T-helper 1 cell treated with Interleukin-12 subunit alpha and Interleukin-12 subunit beta and Interleukin-4 antibody, amounts not matched to agents 30 μg/mL and 1 μg/mL, for 36 hours (primary cell): ENCODE measurements at regions not wholly inside any gene's neighbourhood (a gene's known extent, or its start where the extent isn't known, plus 50 kb on each side); places are given as distances from the start of the nearest gene placed in this dataset.
"Not testable (repeated sequence)": the region's sequence is repeated elsewhere in the genome, so short reads cannot be mapped to it uniquely, and the experiment has no call there.

Experiments
- H3K27ac Mint-ChIP-seq: one replicate; pipeline ENCODE4 v1.8.0; 2021; ENCODE audit warnings: mild to moderate bottlenecking, mixed read lengths
- H3K27me3 Mint-ChIP-seq: one replicate; pipeline ENCODE4 v1.8.0; 2021; ENCODE audit warnings: low read depth, mixed read lengths
- H3K36me3 Mint-ChIP-seq: one replicate; pipeline ENCODE4 v1.8.0; 2021; ENCODE audit warnings: low read depth, mixed read lengths
- H3K4me1 Mint-ChIP-seq: one replicate; pipeline ENCODE4 v1.8.0; 2021; ENCODE audit warnings: low read depth, mixed read lengths
- H3K4me3 Mint-ChIP-seq: one replicate; pipeline ENCODE4 v1.8.0; 2021; ENCODE audit warnings: mild to moderate bottlenecking, moderate library complexity, mixed read lengths
- H3K9me3 Mint-ChIP-seq: one replicate; pipeline ENCODE4 v1.8.0; 2021; ENCODE audit warnings: mixed read lengths

- Mint-ChIP-seq H3K9me3 (no peaks in the 10 kb centered on the region), H3K36me3 (no peaks in the 10 kb centered on the region), H3K4me3 (no peak overlapping the region), H3K27ac (no peak overlapping the region), H3K4me1 (no peaks in the 10 kb centered on the region), H3K27me3 (no peaks in the 10 kb centered on the region)
Measured at GRCh38 chr5:42241636-42242035, 181.6 kb upstream of the GHR start.

DNA sequence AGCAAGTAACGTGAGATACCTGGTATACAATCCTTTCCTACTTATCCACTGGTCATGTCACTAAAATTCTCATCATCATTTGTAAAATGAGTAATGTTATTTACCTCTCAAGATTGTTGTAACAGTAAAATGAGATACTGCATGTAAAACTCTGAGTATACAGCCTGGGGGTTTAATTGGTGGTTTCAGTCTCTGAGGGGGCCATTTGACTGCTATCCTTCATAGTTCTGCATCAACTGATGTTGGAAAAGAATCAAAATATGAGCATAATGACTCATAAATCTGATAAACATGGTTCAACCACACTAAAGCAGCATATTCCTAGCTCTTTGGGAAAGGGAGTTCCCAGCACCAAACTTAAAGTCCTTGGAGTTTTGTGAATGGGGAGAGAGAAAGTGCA, 181.0 kb upstream of the GHR start:
- no peaks in the 10 kb centered on the region for H3K36me3 Mint-ChIP-seq
- no peaks in the 10 kb centered on the region for H3K27me3 Mint-ChIP-seq
- no peaks in the 10 kb centered on the region for H3K9me3 Mint-ChIP-seq
- H3K4me1 Mint-ChIP-seq, result no peaks in the 10 kb centered on the region
- H3K4me3 Mint-ChIP-seq, result no peak overlapping the region
- H3K27ac Mint-ChIP-seq, result no peak overlapping the region

DNA sequence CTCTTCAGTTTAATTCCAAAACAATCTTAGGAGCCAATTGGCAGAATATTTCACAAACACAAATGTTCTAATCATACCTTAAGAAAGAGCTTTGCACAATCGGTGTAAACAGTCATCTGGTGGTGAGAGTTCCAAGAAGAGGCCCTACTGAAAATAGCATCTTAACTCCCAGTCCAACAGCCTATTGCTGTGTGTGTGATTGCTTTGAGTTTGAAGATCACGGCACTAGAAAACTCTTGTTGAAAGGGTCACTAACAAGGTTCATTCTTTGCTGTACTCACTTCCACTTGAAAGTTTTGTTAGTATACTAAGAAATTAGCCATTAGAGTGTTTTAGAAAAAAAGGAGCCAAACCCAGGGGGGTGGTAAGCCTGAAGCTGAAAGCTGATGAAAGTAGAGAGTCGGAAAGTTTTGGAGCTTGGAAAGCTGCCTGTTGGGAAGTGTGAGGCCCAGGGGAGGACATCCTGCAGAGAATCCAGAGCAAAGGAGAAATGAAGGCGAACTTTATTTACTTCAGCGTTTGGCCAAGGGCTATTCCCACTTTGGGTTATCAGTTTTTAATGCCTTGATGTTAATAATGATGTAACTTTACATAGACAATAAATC, 180.3 kb upstream of the GHR start:
- H3K4me3 Mint-ChIP-seq, result no peak overlapping the region
- H3K4me1 Mint-ChIP-seq, result no peaks in the 10 kb centered on the region
- H3K9me3 Mint-ChIP-seq, result no peaks in the 10 kb centered on the region
- no peaks in the 10 kb centered on the region for H3K27me3 Mint-ChIP-seq
- no peaks in the 10 kb centered on the region for H3K36me3 Mint-ChIP-seq
- H3K27ac Mint-ChIP-seq, result no peak overlapping the region

- no peaks in the 10 kb centered on the region for H3K36me3 Mint-ChIP-seq
- no peak overlapping the region for H3K4me3 Mint-ChIP-seq
- no peaks in the 10 kb centered on the region for H3K9me3 Mint-ChIP-seq
- H3K27me3 Mint-ChIP-seq, result no peaks in the 10 kb centered on the region
- H3K27ac Mint-ChIP-seq, result no peak overlapping the region
- H3K4me1 Mint-ChIP-seq, result no peaks in the 10 kb centered on the region
Measured at GRCh38 chr5:42252306-42252705, 170.9 kb upstream of the GHR start.

DNA sequence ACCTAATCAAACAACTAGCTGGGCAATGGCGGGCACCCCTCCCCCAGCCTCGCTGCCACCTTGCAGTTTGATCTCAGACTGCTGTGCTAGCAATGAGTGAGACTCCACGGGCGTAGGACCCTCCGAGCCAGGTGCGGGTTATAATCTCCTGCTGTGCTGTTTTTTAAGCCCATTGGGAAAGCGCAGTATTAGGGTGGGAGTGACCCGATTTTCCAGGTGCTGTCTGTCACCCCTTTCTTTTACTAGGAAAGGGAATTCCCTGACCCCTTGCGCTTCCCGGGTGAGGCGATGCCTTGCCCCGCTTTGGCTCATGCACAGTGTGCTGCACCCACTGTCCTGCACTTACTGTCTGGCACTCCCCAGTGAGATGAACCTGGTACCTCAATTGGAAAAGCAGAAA, 163.3 kb upstream of the GHR start:
- H3K27ac Mint-ChIP-seq, H3K4me1 Mint-ChIP-seq, H3K27me3 Mint-ChIP-seq, H3K36me3 Mint-ChIP-seq, H3K9me3 Mint-ChIP-seq, H3K4me3 Mint-ChIP-seq: not testable (repeated sequence)

DNA sequence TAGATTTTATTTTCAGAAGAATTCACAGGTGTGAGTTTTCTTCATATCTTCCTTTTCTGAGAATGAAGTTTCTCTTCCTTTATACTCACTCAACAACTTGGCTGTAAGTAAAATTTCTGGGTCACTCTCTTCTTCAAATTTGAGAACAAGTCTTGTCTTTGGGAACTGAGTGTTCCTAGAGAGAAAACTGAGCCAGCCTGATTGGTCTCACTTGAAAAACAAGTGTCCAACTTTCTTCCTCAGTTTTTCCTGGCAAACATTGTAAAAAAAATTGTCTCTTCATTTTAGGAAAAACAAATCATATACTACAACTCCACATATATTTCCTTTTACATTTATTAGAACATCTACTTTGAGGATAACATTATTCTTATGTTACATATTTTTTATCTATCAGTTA, 156.1 kb upstream of the GHR start:
- H3K27ac Mint-ChIP-seq, result no peak overlapping the region
- no peak overlapping the region for H3K4me3 Mint-ChIP-seq
- no peaks in the 10 kb centered on the region for H3K36me3 Mint-ChIP-seq
- H3K9me3 Mint-ChIP-seq, result no peaks in the 10 kb centered on the region
- H3K27me3 Mint-ChIP-seq, result no peaks in the 10 kb centered on the region
- H3K4me1 Mint-ChIP-seq, result no peaks in the 10 kb centered on the region

DNA sequence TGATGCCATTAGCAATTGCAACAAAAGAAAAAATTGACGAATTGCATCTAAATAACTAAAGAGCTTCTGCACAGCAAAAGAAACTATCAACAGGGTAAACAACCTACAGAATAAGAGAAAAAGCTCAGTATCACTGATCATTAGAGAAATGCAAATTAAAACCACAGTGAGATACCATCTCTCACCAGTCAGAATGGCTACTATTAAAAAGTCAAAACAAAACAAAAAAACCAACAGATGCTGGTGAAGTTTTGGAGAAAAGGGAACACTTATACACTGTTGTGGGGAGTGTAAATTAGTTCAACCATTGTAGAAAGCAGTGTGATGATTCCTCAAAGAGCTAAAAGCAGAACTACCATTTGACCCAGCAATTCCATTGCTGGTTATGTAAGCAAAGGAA, 155.1 kb upstream of the GHR start:
- not testable (repeated sequence) for H3K27me3 Mint-ChIP-seq, H3K9me3 Mint-ChIP-seq, H3K4me1 Mint-ChIP-seq, H3K4me3 Mint-ChIP-seq, H3K27ac Mint-ChIP-seq, H3K36me3 Mint-ChIP-seq

- H3K4me3 Mint-ChIP-seq, result no peak overlapping the region
- H3K9me3 Mint-ChIP-seq, result no peaks in the 10 kb centered on the region
- H3K4me1 Mint-ChIP-seq, result no peaks in the 10 kb centered on the region
- no peak overlapping the region for H3K27ac Mint-ChIP-seq
- no peaks in the 10 kb centered on the region for H3K27me3 Mint-ChIP-seq
- H3K36me3 Mint-ChIP-seq, result no peaks in the 10 kb centered on the region
Measured at GRCh38 chr5:42268630-42269029, 154.6 kb upstream of the GHR start.

GRCh38 chr5:42270771-42271170, 152.5 kb upstream of the GHR start:
- no peak overlapping the region for H3K4me3 Mint-ChIP-seq
- H3K36me3 Mint-ChIP-seq, result no peaks in the 10 kb centered on the region
- H3K27me3 Mint-ChIP-seq, result no peaks in the 10 kb centered on the region
- no peak overlapping the region for H3K27ac Mint-ChIP-seq
- no peaks in the 10 kb centered on the region for H3K9me3 Mint-ChIP-seq
- H3K4me1 Mint-ChIP-seq, result no peaks in the 10 kb centered on the region

DNA sequence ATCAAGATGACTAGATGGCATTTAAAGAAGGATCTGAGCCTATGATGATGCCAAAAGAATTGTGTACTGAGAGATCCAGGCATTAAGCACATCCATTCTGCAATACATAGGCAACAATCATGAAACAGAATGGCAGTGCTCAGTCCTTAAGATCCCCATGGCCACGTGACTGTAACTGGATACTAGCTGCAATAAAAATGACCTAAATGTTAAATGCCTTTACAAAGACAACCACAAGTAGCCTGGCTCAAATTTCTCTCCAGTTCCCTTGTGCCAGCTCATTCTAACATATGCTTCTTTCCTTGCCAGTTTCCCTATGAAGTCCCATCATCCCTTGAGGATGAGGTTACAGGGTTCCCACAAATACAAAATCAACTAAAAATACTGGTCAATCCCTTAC, 148.3 kb upstream of the GHR start:
- Mint-ChIP-seq H3K27me3 (peaks cover 3% of the 10 kb centered on the region), H3K4me3 (no peak overlapping the region), H3K36me3 (no peaks in the 10 kb centered on the region), H3K4me1 (no peaks in the 10 kb centered on the region), H3K9me3 (no peaks in the 10 kb centered on the region), H3K27ac (no peak overlapping the region)

DNA sequence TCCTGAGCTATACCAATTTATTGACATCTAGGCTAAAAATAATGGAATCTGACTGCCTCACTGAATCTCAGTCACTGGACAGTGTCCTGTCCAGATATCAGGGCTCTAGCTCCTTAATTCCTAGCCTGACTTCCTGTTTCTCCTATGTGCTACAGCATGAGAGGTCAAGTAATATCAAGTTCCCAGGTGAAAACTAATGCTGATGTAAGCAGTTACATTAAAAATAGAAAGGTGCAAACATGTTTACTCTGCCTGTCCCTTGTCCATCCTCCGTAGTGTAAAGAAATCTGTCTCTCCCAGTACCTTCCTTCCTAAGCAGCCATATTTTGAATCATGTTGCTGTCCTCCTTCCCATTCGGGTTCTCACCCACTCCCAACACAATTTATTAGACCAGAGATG, 145.9 kb upstream of the GHR start:
- H3K27ac Mint-ChIP-seq, result no peak overlapping the region
- H3K4me1 Mint-ChIP-seq, result no peaks in the 10 kb centered on the region
- no peak overlapping the region for H3K4me3 Mint-ChIP-seq
- no peaks in the 10 kb centered on the region for H3K36me3 Mint-ChIP-seq
- peaks cover 3% of the 10 kb centered on the region for H3K27me3 Mint-ChIP-seq
- H3K9me3 Mint-ChIP-seq, result no peaks in the 10 kb centered on the region

DNA sequence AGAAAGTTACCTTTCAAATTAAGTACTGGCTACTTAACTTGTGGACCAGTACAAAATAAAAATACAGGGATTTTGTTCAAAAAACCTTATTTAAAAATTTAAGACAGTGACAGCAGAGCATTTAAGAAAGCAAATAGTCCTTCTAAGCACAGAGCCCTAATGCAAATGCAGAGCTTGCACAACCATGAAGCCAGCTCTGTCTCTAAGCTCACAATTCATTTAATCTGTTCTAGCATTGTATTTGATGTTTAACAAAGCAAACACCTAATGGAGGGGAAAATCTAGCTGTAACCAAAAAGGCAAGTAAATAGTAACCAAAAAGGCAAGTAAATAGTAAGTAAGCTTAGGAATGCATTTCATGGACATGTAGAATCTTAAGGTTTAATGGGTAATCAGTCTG, 138.7 kb upstream of the GHR start:
- H3K4me1 Mint-ChIP-seq, result no peaks in the 10 kb centered on the region
- H3K4me3 Mint-ChIP-seq, result no peak overlapping the region
- no peak overlapping the region for H3K27ac Mint-ChIP-seq
- H3K36me3 Mint-ChIP-seq, result no peaks in the 10 kb centered on the region
- H3K27me3 Mint-ChIP-seq, result no peaks in the 10 kb centered on the region
- no peaks in the 10 kb centered on the region for H3K9me3 Mint-ChIP-seq

- H3K4me1 Mint-ChIP-seq, result no peaks in the 10 kb centered on the region
- H3K27me3 Mint-ChIP-seq, result no peaks in the 10 kb centered on the region
- H3K36me3 Mint-ChIP-seq, result no peaks in the 10 kb centered on the region
- no peak overlapping the region for H3K27ac Mint-ChIP-seq
- H3K9me3 Mint-ChIP-seq, result no peaks in the 10 kb centered on the region
- no peak overlapping the region for H3K4me3 Mint-ChIP-seq
Measured at GRCh38 chr5:42285230-42285629, 138.0 kb upstream of the GHR start.

DNA sequence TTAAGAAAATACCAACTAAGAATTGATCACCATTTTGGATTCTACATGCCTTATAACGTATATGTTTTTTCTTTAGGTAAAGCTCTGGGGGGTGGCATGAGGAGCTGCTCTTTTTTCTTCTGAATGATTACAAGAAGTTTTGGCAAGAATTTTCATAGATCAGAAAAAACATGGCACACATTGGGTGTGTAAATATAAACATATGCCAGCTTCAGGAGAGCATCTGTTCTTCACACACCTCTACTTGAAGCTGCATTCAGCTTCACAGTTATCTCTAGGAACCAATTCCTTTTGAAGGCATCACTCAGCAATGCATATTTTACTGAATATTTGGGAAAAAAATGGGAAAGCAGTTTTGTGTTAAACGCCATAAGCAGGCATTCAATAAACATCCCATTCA, 122.7 kb upstream of the GHR start:
- Mint-ChIP-seq H3K9me3 (peaks cover 10% of the 10 kb centered on the region), H3K27me3 (no peaks in the 10 kb centered on the region), H3K27ac (no peak overlapping the region), H3K4me1 (no peaks in the 10 kb centered on the region), H3K4me3 (no peak overlapping the region), H3K36me3 (no peaks in the 10 kb centered on the region)

DNA sequence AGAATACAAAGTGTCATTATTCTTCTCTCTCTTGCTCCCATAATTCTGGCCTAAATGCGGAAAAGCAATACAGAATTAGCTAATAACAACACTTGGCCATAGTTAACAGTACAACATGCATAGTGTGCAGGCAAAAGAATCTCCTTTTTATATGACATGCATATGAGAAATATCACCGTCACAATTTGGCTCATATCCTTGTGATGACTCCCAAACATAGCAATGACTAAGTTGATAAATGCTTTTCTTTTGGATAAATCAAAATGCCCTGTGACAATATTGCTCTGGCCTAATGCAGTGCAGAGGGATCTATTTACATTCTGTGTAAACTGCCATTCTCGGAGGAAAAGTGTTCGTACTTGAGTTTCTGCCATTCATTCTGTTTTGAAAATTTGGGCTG, 121.9 kb upstream of the GHR start:
- peaks cover 10% of the 10 kb centered on the region for H3K9me3 Mint-ChIP-seq
- no peak overlapping the region for H3K4me3 Mint-ChIP-seq
- no peaks in the 10 kb centered on the region for H3K27me3 Mint-ChIP-seq
- no peak overlapping the region for H3K27ac Mint-ChIP-seq
- H3K4me1 Mint-ChIP-seq, result no peaks in the 10 kb centered on the region
- no peaks in the 10 kb centered on the region for H3K36me3 Mint-ChIP-seq

DNA sequence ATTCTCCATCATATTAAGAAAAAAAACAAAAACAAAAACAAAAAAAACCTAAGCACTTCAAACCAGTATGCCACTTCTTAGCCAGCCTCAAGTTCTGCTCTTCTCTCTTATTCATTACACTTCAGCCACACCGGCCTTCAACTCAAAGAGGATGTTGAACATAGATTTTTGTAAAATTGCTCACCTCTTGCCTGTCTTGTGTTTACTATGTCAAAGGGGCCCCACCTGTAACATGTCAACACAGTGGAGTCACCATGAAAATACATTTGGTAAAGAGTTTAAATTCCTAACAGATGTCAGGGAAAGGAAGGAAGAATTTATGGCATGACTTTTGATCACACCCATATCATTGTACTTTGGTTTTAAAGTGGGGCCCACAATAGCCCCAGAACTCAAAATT, 121.1 kb upstream of the GHR start:
- Mint-ChIP-seq H3K36me3 (no peaks in the 10 kb centered on the region), H3K4me3 (no peak overlapping the region), H3K4me1 (no peaks in the 10 kb centered on the region), H3K27ac (no peak overlapping the region), H3K9me3 (peaks cover 4% of the 10 kb centered on the region), H3K27me3 (no peaks in the 10 kb centered on the region)
